HG02623 (cell line): ENCODE measurements at regions not wholly inside any gene's neighbourhood (a gene's known extent, or its start where the extent isn't known, plus 50 kb on each side); places are given as distances from the start of the nearest gene placed in this dataset.
"Not testable (repeated sequence)": the region's sequence is repeated elsewhere in the genome, so short reads cannot be mapped to it uniquely, and the experiment has no call there.

ENCODE experiments used
- ATAC-seq: cut with Tn5 transposase; IDR thresholded peaks from one replicate; pipeline ENCODE4 v1.9.1; 2021; ENCODE audit warnings: moderate library complexity; ENCODE audit not compliant: unreplicated experiment

GRCh38 chr15:54850101-54850500, 346.6 kb downstream of the RSL24D1 start:
- ATAC-seq: no peak

DNA sequence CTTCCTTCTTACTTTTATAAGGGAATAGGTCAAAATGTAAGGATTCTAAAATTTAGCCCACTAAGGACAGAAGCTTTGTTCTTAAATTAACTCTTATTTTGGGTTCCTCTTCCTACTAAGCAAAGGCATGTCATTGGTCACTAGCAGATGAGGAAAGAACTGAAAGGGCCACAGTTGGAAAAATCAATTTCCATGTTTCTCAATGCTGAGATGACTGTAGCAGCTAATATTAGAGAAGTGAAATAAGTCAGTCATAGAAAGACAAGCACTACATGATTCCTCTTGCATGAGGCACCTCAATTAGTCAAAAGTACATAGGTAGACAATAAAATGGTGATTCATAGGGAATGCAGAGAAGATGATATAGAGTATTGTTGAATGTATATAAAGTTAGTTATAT, 353.7 kb downstream of the RSL24D1 start:
- ATAC-seq: no peak

GRCh38 chr15:54841701-54842305, 354.9 kb downstream of the RSL24D1 start:
- no peak for ATAC-seq

GRCh38 chr15:54840621-54841398, 355.9 kb downstream of the RSL24D1 start:
- ATAC-seq: no peak

GRCh38 chr15:54839379-54839778, 357.4 kb downstream of the RSL24D1 start:
- peak; percentile 35 for ATAC-seq

DNA sequence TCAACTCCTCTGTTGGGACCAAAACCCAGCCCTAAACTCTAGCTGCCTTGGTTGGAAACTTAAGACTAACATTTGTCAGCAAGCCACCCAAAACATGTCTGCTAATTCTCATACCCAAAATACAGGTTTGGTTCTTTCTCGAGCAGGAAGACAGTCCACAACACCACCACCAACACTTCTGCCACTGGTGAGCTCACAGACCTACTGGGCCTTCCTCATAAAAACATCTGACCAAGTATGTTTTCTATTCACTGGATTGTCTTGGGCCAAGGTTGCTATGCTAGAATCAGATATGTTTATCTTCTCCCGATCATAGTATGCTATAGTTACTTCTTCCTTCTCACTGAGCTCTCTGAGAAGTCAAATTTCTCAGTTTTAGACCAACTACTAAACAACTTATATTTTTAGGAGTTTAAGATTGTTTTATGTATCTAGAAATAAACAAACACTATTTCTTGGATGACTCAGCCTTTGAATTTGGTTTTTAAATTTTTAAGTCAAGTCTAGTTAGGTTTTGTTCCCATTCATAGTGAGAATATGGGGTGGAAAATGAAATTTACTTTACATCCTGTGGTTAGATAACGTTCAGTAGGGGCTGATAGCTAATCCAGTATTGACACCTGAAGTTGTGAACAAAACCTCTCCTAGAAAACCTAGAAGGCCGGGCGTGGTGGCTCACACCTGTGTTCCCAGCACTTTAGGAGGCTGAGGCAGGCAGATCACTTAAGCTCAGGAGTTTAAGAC, 360.5 kb downstream of the RSL24D1 start:
- no peak for ATAC-seq

- ATAC-seq: no peak
Measured at GRCh38 chr15:54829821-54830220, 366.9 kb downstream of the RSL24D1 start.

- no peak for ATAC-seq
Measured at GRCh38 chr15:54820811-54821210, 375.9 kb downstream of the RSL24D1 start.

- ATAC-seq: no peak
Measured at GRCh38 chr15:54820098-54820497, 376.6 kb downstream of the RSL24D1 start.

GRCh38 chr15:54816401-54816800, 380.3 kb downstream of the RSL24D1 start:
- no peak for ATAC-seq

GRCh38 chr15:54815556-54815955, 381.2 kb downstream of the RSL24D1 start:
- ATAC-seq: no peak

- ATAC-seq: no peak
Measured at GRCh38 chr15:54812383-54812782, 384.4 kb downstream of the RSL24D1 start.

DNA sequence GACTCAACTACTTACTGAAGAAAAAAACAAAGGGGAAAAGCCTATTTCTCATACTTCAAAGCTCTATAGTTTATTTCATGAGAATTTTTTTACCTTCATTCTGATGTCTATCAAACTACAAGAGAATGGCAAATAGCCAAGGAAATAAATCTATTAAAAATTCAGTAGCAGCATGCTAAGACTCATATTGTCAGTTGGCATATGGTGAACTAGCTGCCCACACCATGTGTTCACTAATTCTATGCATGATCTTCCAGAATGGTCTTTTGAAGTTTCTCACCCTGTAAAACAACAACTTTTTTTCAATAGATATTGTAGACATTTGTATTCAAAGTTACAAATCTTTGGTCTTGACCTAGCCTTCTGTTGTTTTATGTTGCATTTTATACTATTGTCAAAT, 386.2 kb downstream of the RSL24D1 start:
- no peak for ATAC-seq

DNA sequence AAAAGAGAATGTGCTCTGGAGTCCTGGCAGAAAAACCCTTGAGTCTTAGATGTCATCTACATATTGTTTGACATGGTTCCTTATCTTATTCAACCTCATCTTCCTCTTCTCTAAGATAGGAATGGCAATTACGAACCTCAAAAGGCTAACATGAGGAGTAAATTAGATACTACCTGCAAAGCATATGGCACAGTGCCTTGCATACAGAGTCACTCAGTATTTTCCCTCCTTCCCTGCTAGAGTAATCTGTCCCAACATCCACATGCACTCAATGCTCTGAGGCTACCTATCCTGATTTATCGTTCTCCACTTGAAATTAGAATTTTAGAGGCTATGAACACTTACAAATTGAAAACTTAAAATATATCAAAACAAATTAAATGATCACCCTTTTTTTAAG, 386.7 kb downstream of the RSL24D1 start:
- ATAC-seq: no peak

DNA sequence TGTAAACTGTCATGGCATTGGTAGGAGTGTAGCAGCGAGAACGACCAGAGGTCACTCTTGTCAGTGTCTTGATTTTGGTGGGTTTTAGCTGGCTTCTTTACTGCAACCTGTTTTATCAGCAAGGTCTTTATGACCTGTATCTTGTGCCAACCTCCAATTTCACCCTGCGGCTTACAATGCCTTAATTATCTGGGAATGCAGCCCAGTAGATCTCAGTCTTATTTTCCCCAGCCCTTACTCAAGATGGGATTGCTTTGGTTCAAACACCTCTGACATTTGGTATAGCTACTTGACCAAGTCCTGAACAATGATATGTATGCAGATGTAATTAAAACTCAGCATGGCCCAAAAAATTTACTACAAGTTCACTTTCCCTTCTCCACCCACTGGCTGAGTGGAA, 388.4 kb downstream of the RSL24D1 start:
- no peak for ATAC-seq

- ATAC-seq: no peak
Measured at GRCh38 chr15:54803987-54804386, 392.8 kb downstream of the RSL24D1 start.

DNA sequence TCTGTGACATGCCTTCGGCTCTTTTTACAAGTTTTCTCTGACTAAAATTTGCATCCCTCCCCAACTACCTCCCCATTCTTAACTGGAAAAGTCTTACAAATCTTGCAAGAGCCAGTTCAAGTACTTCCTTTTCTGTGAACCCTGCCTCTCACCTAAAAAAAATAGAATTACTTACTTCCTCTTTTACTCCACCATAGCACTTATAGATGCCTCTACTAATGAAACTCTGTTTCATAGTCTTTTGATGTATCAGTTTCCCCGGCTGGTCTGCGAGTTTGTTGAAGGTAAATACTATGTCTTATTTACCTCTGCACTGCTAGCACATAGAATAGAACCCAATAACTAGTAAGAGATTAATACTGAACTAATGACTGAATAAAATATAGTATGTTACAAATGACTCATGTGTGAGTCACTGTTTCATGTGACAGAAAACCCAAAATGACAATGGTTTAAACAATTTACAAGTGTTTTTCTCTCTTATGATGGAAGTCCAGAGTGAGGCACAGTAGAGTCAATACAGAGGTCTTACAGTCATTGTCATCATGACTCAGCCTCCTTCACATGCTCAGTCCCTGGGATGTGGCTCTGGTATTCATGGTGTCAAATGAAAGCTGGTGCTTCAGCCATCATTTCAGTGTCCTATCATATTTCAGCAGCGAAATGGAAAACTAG, 393.5 kb downstream of the RSL24D1 start:
- peak; percentile 75 for ATAC-seq

GRCh38 chr15:54792526-54792925, 404.2 kb downstream of the RSL24D1 start:
- no peak for ATAC-seq

DNA sequence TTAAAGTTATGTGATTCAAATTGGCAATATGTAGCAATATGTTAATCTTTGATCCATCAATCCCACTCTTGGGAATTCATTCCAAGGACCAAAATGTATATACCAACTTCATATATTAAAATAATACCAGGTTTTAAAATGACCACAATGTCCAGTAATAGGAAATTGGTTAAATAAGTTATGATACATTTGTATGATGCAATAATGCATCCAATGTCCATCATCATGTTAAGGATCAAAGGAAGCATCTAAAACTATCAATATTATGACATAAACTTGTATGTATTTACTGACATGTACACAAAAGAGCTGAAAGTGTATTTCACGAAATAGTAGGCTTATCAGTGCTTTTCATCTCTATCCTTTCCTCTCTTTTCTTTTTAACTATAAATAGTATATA, 406.0 kb downstream of the RSL24D1 start:
- no peak for ATAC-seq

GRCh38 chr15:54789376-54789775, 407.4 kb downstream of the RSL24D1 start:
- ATAC-seq: no peak

- ATAC-seq: not testable (repeated sequence)
Measured at GRCh38 chr15:54781220-54781619, 415.5 kb downstream of the RSL24D1 start.
